ENCODE measurements at regions not wholly inside any gene's neighbourhood (a gene's known extent, or its start where the extent isn't known, plus 50 kb on each side); places are given as distances from the start of the nearest gene placed in this dataset.

DNA sequence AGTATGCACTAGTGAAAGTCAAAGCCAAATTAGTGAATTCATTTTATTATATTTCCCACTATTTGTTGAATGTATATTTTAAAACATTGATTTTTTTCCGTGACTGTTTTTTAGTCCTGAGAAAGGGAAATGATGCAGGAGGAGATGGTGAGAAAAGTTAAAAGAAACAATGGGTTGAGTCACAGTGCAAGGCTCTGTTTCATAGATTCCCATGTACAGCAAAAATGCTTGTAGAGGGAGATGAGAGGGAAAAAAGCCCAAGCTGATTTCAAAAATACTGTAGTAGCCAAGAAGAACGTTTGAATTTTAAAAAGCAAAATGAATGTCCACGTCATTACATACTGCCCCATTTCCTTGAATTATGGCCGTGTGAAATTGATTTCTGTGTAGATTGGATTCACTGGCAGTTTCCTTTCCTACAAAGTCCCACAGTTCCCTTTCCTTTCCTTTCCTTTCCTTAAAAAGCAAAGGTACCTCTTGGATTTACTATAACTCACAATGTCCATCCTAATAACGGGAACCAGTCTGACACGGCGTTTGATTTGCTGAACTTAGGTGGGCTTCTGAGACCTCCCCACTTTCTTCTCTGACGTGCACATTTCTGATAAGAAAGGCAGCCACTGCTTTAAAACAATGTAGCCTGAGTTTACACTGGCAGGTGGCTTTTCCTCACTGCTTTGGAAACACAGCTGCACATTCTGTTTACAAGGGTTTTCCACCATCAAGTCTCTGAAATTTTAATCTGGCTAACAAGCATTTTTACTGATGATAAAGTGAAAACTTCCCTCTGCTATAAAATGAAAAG, 63.7 kb downstream of the SPCS3 start:
- no peak overlapping the region for H3K23ac ChIP-seq (ENCODE audit: low read length)
- H3K27me3 ChIP-seq (ENCODE audit: insufficient read depth, low read length), result no peaks in the 10 kb centered on the region
- no peak overlapping the region for H3K9ac ChIP-seq (ENCODE audit: low read length)
- no CpG with 5 or more reads among the region's 8 CpGs for WGBS (ENCODE audit: extremely low coverage, insufficient coverage, insufficient read length)
- no peak overlapping the region for H2BK5ac ChIP-seq (ENCODE audit: low read depth, low read length, poor library complexity)
- no peaks in the 10 kb centered on the region for H3K79me1 ChIP-seq (ENCODE audit: low read length)
- no peak overlapping the region for H3K27ac ChIP-seq (ENCODE audit: low read depth, low read length)
- H3K4me3 ChIP-seq (ENCODE audit: low read depth, low read length), result no peak overlapping the region
- no peak overlapping the region for H3K4me2 ChIP-seq (ENCODE audit: low read length)
- no peak overlapping the region for H2BK12ac ChIP-seq (ENCODE audit: low read length)
- no peak overlapping the region for H4K12ac ChIP-seq (ENCODE audit: low read depth, low read length)
- no peak overlapping the region for H2BK120ac ChIP-seq (ENCODE audit: insufficient read depth, low read length, poor library complexity)
- H3K18ac ChIP-seq (ENCODE audit: low read length), result no peak overlapping the region
- H3K4ac ChIP-seq (ENCODE audit: low read depth, low read length), result no peak overlapping the region
- H3K14ac ChIP-seq (ENCODE audit: low read length), result no peak overlapping the region
- DNase-seq, result no peak
- H3K79me2 ChIP-seq (ENCODE audit: control insufficient read depth, insufficient read depth, low read length, poor library complexity), result no peaks in the 10 kb centered on the region
- no peak overlapping the region for H2AK5ac ChIP-seq (ENCODE audit: low read length)
- no peak overlapping the region for H2AFZ ChIP-seq (ENCODE audit: insufficient read depth, low read length, poor library complexity)
- H3K4me1 ChIP-seq (ENCODE audit: control insufficient read depth in 1 of 2, insufficient read depth in 2 of 2, low read length in 2 of 2), result no peaks in the 10 kb centered on the region
- no peak overlapping the region for H4K8ac ChIP-seq (ENCODE audit: low read depth, low read length)
- H4K91ac ChIP-seq (ENCODE audit: low read depth, low read length), result no peak overlapping the region
- no peaks in the 10 kb centered on the region for H3K36me3 ChIP-seq (ENCODE audit: control insufficient read depth in 1 of 2, insufficient read depth in 2 of 2, low read length in 2 of 2)
- no peaks in the 10 kb centered on the region for H3K9me3 ChIP-seq (ENCODE audit: insufficient read depth, low read depth, low read length)

DNA sequence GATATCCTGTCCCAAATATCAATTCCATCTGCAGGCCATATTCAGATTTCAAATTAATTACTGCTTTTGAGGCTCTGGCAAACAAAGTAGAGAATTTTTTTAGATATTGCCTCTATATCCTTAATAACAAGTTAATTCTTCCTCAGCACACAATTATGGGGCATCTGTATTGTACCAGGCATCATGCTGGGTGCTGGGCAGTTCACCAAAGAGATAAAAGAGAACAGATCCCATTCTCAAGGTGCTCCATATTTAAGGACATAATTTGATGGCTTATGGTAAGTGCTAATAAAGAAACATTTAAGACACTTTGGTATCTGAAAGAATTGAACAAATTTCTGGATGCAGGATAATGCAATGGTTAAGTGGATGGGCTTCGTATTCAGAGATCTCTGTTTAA, 65.8 kb downstream of the SPCS3 start:
- Histone ChIP-seq H2BK12ac (ENCODE audit: low read length) (no peak overlapping the region), H4K91ac (ENCODE audit: low read depth, low read length) (no peak overlapping the region), H4K8ac (ENCODE audit: low read depth, low read length) (no peak overlapping the region), H3K4me3 (ENCODE audit: low read depth, low read length) (no peak overlapping the region), H3K27ac (ENCODE audit: low read depth, low read length) (no peak overlapping the region), H2AFZ (ENCODE audit: insufficient read depth, low read length, poor library complexity) (no peak overlapping the region), H3K4me2 (ENCODE audit: low read length) (no peak overlapping the region), H3K18ac (ENCODE audit: low read length) (no peak overlapping the region), H2AK5ac (ENCODE audit: low read length) (no peak overlapping the region), H3K79me1 (ENCODE audit: low read length) (no peaks in the 10 kb centered on the region), H3K4ac (ENCODE audit: low read depth, low read length) (no peak overlapping the region), H3K79me2 (ENCODE audit: control insufficient read depth, insufficient read depth, low read length, poor library complexity) (no peaks in the 10 kb centered on the region), H3K23ac (ENCODE audit: low read length) (no peak overlapping the region), H2BK120ac (ENCODE audit: insufficient read depth, low read length, poor library complexity) (no peak overlapping the region), H3K14ac (ENCODE audit: low read length) (no peak overlapping the region), H3K9me3 (ENCODE audit: insufficient read depth, low read depth, low read length) (no peaks in the 10 kb centered on the region), H3K36me3 (ENCODE audit: control insufficient read depth in 1 of 2, insufficient read depth in 2 of 2, low read length in 2 of 2) (no peaks in the 10 kb centered on the region), H3K27me3 (ENCODE audit: insufficient read depth, low read length) (no peaks in the 10 kb centered on the region), H3K9ac (ENCODE audit: low read length) (no peak overlapping the region), H4K12ac (ENCODE audit: low read depth, low read length) (no peak overlapping the region), H2BK5ac (ENCODE audit: low read depth, low read length, poor library complexity) (no peak overlapping the region), H3K4me1 (ENCODE audit: control insufficient read depth in 1 of 2, insufficient read depth in 2 of 2, low read length in 2 of 2) (no peaks in the 10 kb centered on the region)
- no peak for DNase-seq
- no CpG with 5 or more reads among the region's 1 CpG for WGBS (ENCODE audit: extremely low coverage, insufficient coverage, insufficient read length)

- DNase-seq, result no peak
- H2AFZ ChIP-seq (ENCODE audit: insufficient read depth, low read length, poor library complexity), result no peak overlapping the region
- no peak overlapping the region for H3K4me3 ChIP-seq (ENCODE audit: low read depth, low read length)
These were observed 67.8 kb downstream of the SPCS3 start for GRCh38 chr4:176387571-176387970.

DNA sequence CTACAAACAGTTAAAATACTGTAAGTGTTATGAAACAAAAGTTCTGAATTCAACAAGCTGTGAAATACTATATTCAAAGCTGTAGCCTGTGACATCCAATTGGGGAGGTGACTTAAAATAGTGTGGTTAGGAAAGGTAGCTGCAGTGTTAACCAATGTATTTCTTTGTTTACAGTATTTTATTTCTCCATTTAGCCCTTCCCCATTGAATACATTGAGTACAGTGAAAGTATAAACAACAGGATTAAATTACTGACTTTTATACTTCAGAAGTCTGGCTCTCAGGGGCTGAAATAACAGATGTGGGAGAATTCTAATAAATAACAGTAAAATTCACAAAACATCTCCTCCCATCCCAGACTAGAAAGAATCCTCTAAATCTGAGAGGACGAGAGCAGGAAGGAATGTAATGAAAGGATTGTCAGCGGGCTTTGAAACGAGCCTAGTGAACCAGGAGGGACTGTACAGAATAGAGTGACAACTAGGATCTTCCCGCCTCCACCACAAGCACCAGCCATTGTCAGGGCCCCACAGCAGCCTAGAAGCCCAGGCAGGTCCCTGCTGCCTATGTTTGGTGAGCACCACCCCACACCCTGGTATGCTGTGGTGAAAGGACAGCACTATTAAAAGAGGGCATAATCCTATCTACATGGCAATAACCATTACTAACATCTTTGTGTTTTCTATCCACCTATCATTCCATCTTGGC, 73.7 kb downstream of the SPCS3 start:
- no CpG with 5 or more reads among the region's 4 CpGs for WGBS (ENCODE audit: extremely low coverage, insufficient coverage, insufficient read length)
- no peak overlapping the region for H2BK5ac ChIP-seq (ENCODE audit: low read depth, low read length, poor library complexity)
- no peak overlapping the region for H2BK12ac ChIP-seq (ENCODE audit: low read length)
- H3K14ac ChIP-seq (ENCODE audit: low read length), result no peak overlapping the region
- no peak overlapping the region for H3K4ac ChIP-seq (ENCODE audit: low read depth, low read length)
- no peak overlapping the region for H3K18ac ChIP-seq (ENCODE audit: low read length)
- no peak overlapping the region for H4K12ac ChIP-seq (ENCODE audit: low read depth, low read length)
- H4K8ac ChIP-seq (ENCODE audit: low read depth, low read length), result no peak overlapping the region
- no peaks in the 10 kb centered on the region for H3K79me1 ChIP-seq (ENCODE audit: low read length)
- no peaks in the 10 kb centered on the region for H3K79me2 ChIP-seq (ENCODE audit: control insufficient read depth, insufficient read depth, low read length, poor library complexity)
- no peak overlapping the region for H2AFZ ChIP-seq (ENCODE audit: insufficient read depth, low read length, poor library complexity)
- no peaks in the 10 kb centered on the region for H3K4me1 ChIP-seq (ENCODE audit: control insufficient read depth in 1 of 2, insufficient read depth in 2 of 2, low read length in 2 of 2)
- no peak overlapping the region for H3K27ac ChIP-seq (ENCODE audit: low read depth, low read length)
- H3K36me3 ChIP-seq (ENCODE audit: control insufficient read depth in 1 of 2, insufficient read depth in 2 of 2, low read length in 2 of 2), result no peaks in the 10 kb centered on the region
- no peak for DNase-seq
- H3K9me3 ChIP-seq (ENCODE audit: insufficient read depth, low read depth, low read length), result no peaks in the 10 kb centered on the region
- H3K4me2 ChIP-seq (ENCODE audit: low read length), result no peak overlapping the region
- H2BK120ac ChIP-seq (ENCODE audit: insufficient read depth, low read length, poor library complexity), result no peak overlapping the region
- no peak overlapping the region for H2AK5ac ChIP-seq (ENCODE audit: low read length)
- H3K23ac ChIP-seq (ENCODE audit: low read length), result no peak overlapping the region
- no peak overlapping the region for H3K4me3 ChIP-seq (ENCODE audit: low read depth, low read length)
- no peaks in the 10 kb centered on the region for H3K27me3 ChIP-seq (ENCODE audit: insufficient read depth, low read length)
- no peak overlapping the region for H3K9ac ChIP-seq (ENCODE audit: low read length)
- H4K91ac ChIP-seq (ENCODE audit: low read depth, low read length), result no peak overlapping the region

More at GRCh38 chr4:176387571-176387970, 67.8 kb downstream of the SPCS3 start:
- Histone ChIP-seq H4K8ac (ENCODE audit: low read depth, low read length) (no peak overlapping the region), H3K36me3 (ENCODE audit: control insufficient read depth in 1 of 2, insufficient read depth in 2 of 2, low read length in 2 of 2) (no peaks in the 10 kb centered on the region), H3K4me2 (ENCODE audit: low read length) (no peak overlapping the region), H3K79me1 (ENCODE audit: low read length) (no peaks in the 10 kb centered on the region), H3K9ac (ENCODE audit: low read length) (no peak overlapping the region), H3K4ac (ENCODE audit: low read depth, low read length) (no peak overlapping the region), H3K27ac (ENCODE audit: low read depth, low read length) (no peak overlapping the region), H3K27me3 (ENCODE audit: insufficient read depth, low read length) (no peaks in the 10 kb centered on the region), H2BK12ac (ENCODE audit: low read length) (no peak overlapping the region), H2AK5ac (ENCODE audit: low read length) (no peak overlapping the region), H3K79me2 (ENCODE audit: control insufficient read depth, insufficient read depth, low read length, poor library complexity) (no peaks in the 10 kb centered on the region), H2BK5ac (ENCODE audit: low read depth, low read length, poor library complexity) (no peak overlapping the region), H3K23ac (ENCODE audit: low read length) (no peak overlapping the region), H4K12ac (ENCODE audit: low read depth, low read length) (no peak overlapping the region), H3K14ac (ENCODE audit: low read length) (no peak overlapping the region), H3K4me1 (ENCODE audit: control insufficient read depth in 1 of 2, insufficient read depth in 2 of 2, low read length in 2 of 2) (no peaks in the 10 kb centered on the region), H2BK120ac (ENCODE audit: insufficient read depth, low read length, poor library complexity) (no peak overlapping the region), H3K18ac (ENCODE audit: low read length) (no peak overlapping the region), H3K9me3 (ENCODE audit: insufficient read depth, low read depth, low read length) (no peaks in the 10 kb centered on the region), H4K91ac (ENCODE audit: low read depth, low read length) (no peak overlapping the region)
- no CpG with 5 or more reads among the region's 1 CpG for WGBS (ENCODE audit: extremely low coverage, insufficient coverage, insufficient read length)
